Prostate gland (tissue), 2 donors: ENCODE measurements at regions not wholly inside any gene's neighbourhood (a gene's known extent, or its start where the extent isn't known, plus 50 kb on each side); places are given as distances from the start of the nearest gene placed in this dataset.

Source experiments
- DNase-seq: peaks from one replicate; pipeline ENCODE4 v3.0.0-alpha.2; 2019; ENCODE audit warnings: low spot score
- H3K27ac ChIP-seq, 2 donors: fragments of 200-600 bp; sonication (generic); 2 replicates each; pipeline ENCODE4 v1.5.1; 2017 to 2019
- H3K27me3 ChIP-seq: fragments of 200-600 bp; sonication (generic); replicated peaks from 2 replicates; pipeline ENCODE4 v1.5.1; 2019; ENCODE audit not compliant: insufficient read depth
- H3K36me3 ChIP-seq, 2 donors: fragments of 200-600 bp; sonication (generic); 1 replicate in 1 of 2; 2 replicates in 1 of 2; pipeline versions ENCODE4 v1.5.1 to v1.8.1; 2017 to 2019
- H3K4me1 ChIP-seq: fragments of 200-600 bp; sonication (generic); replicated peaks from 2 replicates; pipeline ENCODE4 v1.5.1; 2019
- H3K4me3 ChIP-seq, 2 donors: fragments of 200-600 bp; sonication (generic); 2 replicates each; pipeline ENCODE4 v1.5.1; 2017 to 2019
- H3K9me3 ChIP-seq: fragments of 200-600 bp; sonication (generic); 2 replicates; pipeline ENCODE4 v1.5.1; 2017
- POLR2A ChIP-seq: fragments of 450-650 bp; IDR thresholded peaks from one replicate; pipeline ENCODE4 v1.6.1; 2016; ENCODE audit warnings: antibody characterized with exemption, mild to moderate bottlenecking
- POLR2AphosphoS5 ChIP-seq: sonication (generic); formaldehyde crosslinking; IDR thresholded peaks from one replicate; pipeline ENCODE4 v1.6.1; 2017; ENCODE audit warnings: antibody characterized with exemption
- WGBS: methylation state at CpG from one replicate; pipeline ENCODE4 v1.1.5; 2018; 5-methylcytosine and 5-hydroxymethylcytosine counted together
- intact Hi-C: fragments of 100-400 bp; cut with DNase I; formaldehyde crosslinking; loops from one replicate; pipeline ENCODE4 v1.14.2; 2022
- TF ChIP-seq, protein P1 (sequence below), 4 experiments: fragments of 200-600 bp in 2 of 4; fragments of 450-650 bp in 2 of 4; sonication (generic) in 2 of 4; IDR thresholded peaks; 1 replicate in 3 of 4; 2 replicates in 1 of 4; pipeline ENCODE4 v1.5.1; 2016 to 2019; ENCODE audit warnings: antibody characterized with exemption in 4 of 4, mild to moderate bottlenecking in 2 of 4, moderate library complexity in 2 of 4

DNA sequence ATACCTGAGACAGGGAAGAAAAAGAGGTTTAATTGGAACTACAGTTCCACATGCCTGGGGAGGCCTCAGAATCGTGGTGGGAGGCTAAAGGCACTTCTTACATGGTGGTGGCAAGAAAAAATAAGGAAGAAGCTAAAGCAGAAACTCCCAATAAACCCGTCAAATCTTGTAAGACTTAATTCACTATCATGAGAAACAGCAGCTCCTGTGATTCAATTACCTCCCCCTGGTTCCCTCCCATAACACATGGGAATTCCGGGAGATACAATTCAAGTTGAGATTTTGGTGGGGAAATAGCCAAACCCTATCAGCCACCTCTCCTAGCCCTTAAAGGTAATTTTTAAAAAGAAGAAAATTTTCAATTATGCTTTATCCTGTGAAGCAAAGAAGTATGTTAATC lies 728.8 kb downstream of the RNF144A start:
- no peak for DNase-seq
- Histone ChIP-seq H3K4me3 (no peak overlapping the region), H3K27me3 (no peaks in the 10 kb centered on the region), H3K27ac (no peak overlapping the region), H3K9me3 (no peaks in the 10 kb centered on the region), H3K36me3 (no peaks in the 10 kb centered on the region), H3K4me1 (no peaks in the 10 kb centered on the region)
- intact Hi-C loops = no loop called here
- WGBS = 70% methylated on average over 3 of the region's 3 CpGs
- TF ChIP-seq POLR2AphosphoS5 = no peak
- TF ChIP-seq POLR2A = no peak
- TF ChIP-seq, protein P1, sequence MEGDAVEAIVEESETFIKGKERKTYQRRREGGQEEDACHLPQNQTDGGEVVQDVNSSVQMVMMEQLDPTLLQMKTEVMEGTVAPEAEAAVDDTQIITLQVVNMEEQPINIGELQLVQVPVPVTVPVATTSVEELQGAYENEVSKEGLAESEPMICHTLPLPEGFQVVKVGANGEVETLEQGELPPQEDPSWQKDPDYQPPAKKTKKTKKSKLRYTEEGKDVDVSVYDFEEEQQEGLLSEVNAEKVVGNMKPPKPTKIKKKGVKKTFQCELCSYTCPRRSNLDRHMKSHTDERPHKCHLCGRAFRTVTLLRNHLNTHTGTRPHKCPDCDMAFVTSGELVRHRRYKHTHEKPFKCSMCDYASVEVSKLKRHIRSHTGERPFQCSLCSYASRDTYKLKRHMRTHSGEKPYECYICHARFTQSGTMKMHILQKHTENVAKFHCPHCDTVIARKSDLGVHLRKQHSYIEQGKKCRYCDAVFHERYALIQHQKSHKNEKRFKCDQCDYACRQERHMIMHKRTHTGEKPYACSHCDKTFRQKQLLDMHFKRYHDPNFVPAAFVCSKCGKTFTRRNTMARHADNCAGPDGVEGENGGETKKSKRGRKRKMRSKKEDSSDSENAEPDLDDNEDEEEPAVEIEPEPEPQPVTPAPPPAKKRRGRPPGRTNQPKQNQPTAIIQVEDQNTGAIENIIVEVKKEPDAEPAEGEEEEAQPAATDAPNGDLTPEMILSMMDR (IDR thresholded peaks at IDR 0.05) = no peak

GRCh38 chr2:7646661-7647060 lies 729.4 kb downstream of the RNF144A start:
- WGBS = 74% methylated on average over 6 of the region's 6 CpGs
- TF ChIP-seq POLR2AphosphoS5 = no peak
- TF ChIP-seq, protein P1 (IDR thresholded peaks at IDR 0.05) = no peak
- no peak for TF ChIP-seq POLR2A
- Histone ChIP-seq H3K27me3 (no peaks in the 10 kb centered on the region), H3K36me3 (no peaks in the 10 kb centered on the region), H3K4me3 (no peak overlapping the region), H3K4me1 (no peaks in the 10 kb centered on the region), H3K27ac (no peak overlapping the region), H3K9me3 (no peaks in the 10 kb centered on the region)
- no peak for DNase-seq
- intact Hi-C loops = no loop called here

- Histone ChIP-seq H3K27ac (no peak overlapping the region), H3K9me3 (no peaks in the 10 kb centered on the region), H3K4me1 (no peaks in the 10 kb centered on the region), H3K36me3 (no peaks in the 10 kb centered on the region), H3K4me3 (no peak overlapping the region), H3K27me3 (no peaks in the 10 kb centered on the region)
- TF ChIP-seq POLR2AphosphoS5 (no peak), POLR2A (no peak)
- TF ChIP-seq, protein P1 (IDR thresholded peaks at IDR 0.05) = no peak
- intact Hi-C loops = no loop called here
- 71% methylated on average over 7 of the region's 7 CpGs for WGBS
- DNase-seq = no peak
Observed at GRCh38 chr2:7648221-7648795, 731.1 kb downstream of the RNF144A start.

DNA sequence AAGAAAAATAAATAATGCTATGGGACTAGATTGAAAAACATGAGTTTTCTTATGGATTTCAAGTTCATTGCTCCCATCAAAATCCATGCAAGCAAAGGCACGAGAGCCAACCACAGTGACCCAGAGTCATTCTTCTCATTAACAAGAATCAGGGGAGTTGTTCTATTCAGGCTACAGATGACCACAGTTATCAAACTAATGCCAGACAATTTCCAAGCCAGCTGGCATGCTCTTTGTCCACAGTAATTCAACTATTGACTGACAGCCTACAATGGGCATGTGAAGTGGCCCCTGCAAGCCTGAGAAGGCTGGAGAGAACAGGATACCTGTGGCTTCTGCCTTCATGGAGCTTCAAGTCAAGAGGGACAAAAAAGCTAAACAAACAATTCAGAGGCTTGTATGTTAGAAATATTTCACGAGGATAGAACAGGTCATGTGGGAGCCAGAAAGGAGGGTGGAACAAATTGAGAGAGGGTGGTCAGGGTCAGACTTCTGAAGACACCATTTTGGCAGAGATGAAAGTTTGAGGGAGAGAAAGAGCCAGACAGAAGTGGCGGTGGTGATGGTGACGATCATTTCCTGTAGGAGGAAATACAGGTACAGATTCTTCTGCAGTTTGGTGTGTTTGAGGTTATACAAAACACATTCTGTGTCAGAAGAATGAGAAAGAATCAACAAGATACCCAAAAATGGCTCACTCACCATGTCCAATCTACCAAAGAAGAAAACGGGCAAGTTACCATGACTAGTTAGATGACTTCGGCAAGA lies 732.4 kb downstream of the RNF144A start:
- TF ChIP-seq, protein P1 (IDR thresholded peaks at IDR 0.05) = no peak
- no peak for TF ChIP-seq POLR2A
- no peak for TF ChIP-seq POLR2AphosphoS5
- Histone ChIP-seq H3K4me3 (no peak overlapping the region), H3K9me3 (no peaks in the 10 kb centered on the region), H3K36me3 (no peaks in the 10 kb centered on the region), H3K27me3 (no peaks in the 10 kb centered on the region), H3K4me1 (no peaks in the 10 kb centered on the region), H3K27ac (no peak overlapping the region)
- no peak for DNase-seq
- 86% methylated on average over 6 of the region's 6 CpGs for WGBS
- intact Hi-C loops = no loop called here

- intact Hi-C loops = no loop called here
- no peaks in the 10 kb centered on the region for H3K36me3 ChIP-seq
- no peak for DNase-seq
- no peaks in the 10 kb centered on the region for H3K4me1 ChIP-seq
- 93% methylated on average over 2 of the region's 2 CpGs for WGBS
- no peak overlapping the region for H3K4me3 ChIP-seq
- no peak overlapping the region for H3K27ac ChIP-seq
- no peaks in the 10 kb centered on the region for H3K9me3 ChIP-seq
- TF ChIP-seq POLR2A = no peak
- TF ChIP-seq, protein P1 (IDR thresholded peaks at IDR 0.05) = no peak
- no peaks in the 10 kb centered on the region for H3K27me3 ChIP-seq
Observed at GRCh38 chr2:7653617-7654016, 736.4 kb downstream of the RNF144A start.
